K562 (cell line): ENCODE measurements at regions not wholly inside any gene's neighbourhood (a gene's known extent, or its start where the extent isn't known, plus 50 kb on each side); places are given as distances from the start of the nearest gene placed in this dataset.

Source experiments
- ATAC-seq: fragments of 200-7000 bp; cut with Tn5 transposase; 3 replicates; pipeline ENCODE4 v1.9.1; 2020; ENCODE audit warnings: moderate library complexity
- BruUV-seq: library from RNA; stranded (reverse); fragments of 400-500 nt; replicated peaks from 2 replicates; lab custom pipeline; 2021; lab: Mats Ljungman, UMichigan
- CTCF ChIA-PET: fragments of 300-600 bp; formaldehyde crosslinking; extraction: SDS; loops from one replicate; lab custom pipeline; 2021; ENCODE audit warnings: low intra/inter-chr PET ratio; lab: Yijun Ruan, JAX
- POLR2A ChIA-PET: fragments of 300-600, 350-650 bp; sonication (Branson Sonifier 250); formaldehyde crosslinking; extraction: SDS; loops from one replicate; lab custom pipeline; 2021; ENCODE audit warnings: antibody characterized with exemption, inconsistent platforms; lab: Yijun Ruan, JAX
- DNase-seq, 4 experiments: peaks; one replicate each; pipeline versions ENCODE4 v3.0.0 to v3.0.0-alpha.2; 2011 to 2018; ENCODE audit warnings: low spot score in 3 of 4, mixed read lengths in 3 of 4; ENCODE audit errors: extremely low read depth in 1 of 4
- FAIRE-seq: peaks from 2 replicates; lab custom pipeline; 2011; peaks lifted over from hg19 to GRCh38; lab: Jason Lieb, UNC
- H2AFZ ChIP-seq: 2 replicates; pipeline ENCODE4 v1.6.0; 2011; ENCODE audit warnings: low read depth, low read length, control low read depth, inconsistent platforms
- H3K27ac ChIP-seq: fragments of 200-600 bp; 3 replicates; pipeline ENCODE4 v1.8.0; 2011; ENCODE audit warnings: low read depth, mild to moderate bottlenecking, control low read depth, inconsistent platforms, low read length, moderate library complexity, mixed read lengths; ENCODE audit errors: extremely low read depth
- H3K27me3 ChIP-seq, 2 experiments: fragments of 300-600 bp in 1 of 2; 2 replicates in 1 of 2; 3 replicates in 1 of 2; pipeline versions ENCODE4 v1.6.0 to v1.8.0; 2011; ENCODE audit warnings: inconsistent platforms in 2 of 2, low read length in 2 of 2, mild to moderate bottlenecking in 1 of 2, mixed read lengths in 1 of 2, moderate library complexity in 1 of 2; ENCODE audit not compliant: control insufficient read depth in 2 of 2, insufficient read depth in 2 of 2
- H3K36me3 ChIP-seq: fragments of 300-600 bp; 3 replicates; pipeline ENCODE4 v1.8.0; 2011; ENCODE audit warnings: mild to moderate bottlenecking, low read length, inconsistent platforms; ENCODE audit not compliant: control insufficient read depth, insufficient read depth
- H3K4me1 ChIP-seq, 2 experiments: fragments of 200-600 bp in 1 of 2; replicated peaks in 1 of 2; 2 replicates in 1 of 2; 3 replicates in 1 of 2; pipeline versions ENCODE4 v1.5.1 to v1.8.0; 2011; ENCODE audit warnings: inconsistent platforms in 2 of 2, low read length in 2 of 2, mild to moderate bottlenecking in 1 of 2, mixed read lengths in 1 of 2, moderate library complexity in 1 of 2; ENCODE audit not compliant: control insufficient read depth in 2 of 2, insufficient read depth in 2 of 2
- H3K4me2 ChIP-seq: 2 replicates; pipeline ENCODE4 v1.6.1; 2011; ENCODE audit warnings: low read length, control low read depth, inconsistent platforms, mixed read lengths; ENCODE audit not compliant: insufficient read depth
- H3K4me3 ChIP-seq: fragments of 200-600 bp; sonication (generic), shearing (Covaris generic); 2 replicates; pipeline ENCODE4 v1.5.1; 2016; ENCODE audit warnings: control low read depth, inconsistent platforms
- H3K79me2 ChIP-seq: fragments of 200-600 bp; 3 replicates; pipeline ENCODE4 v1.8.0; 2011; ENCODE audit warnings: low read length, inconsistent platforms; ENCODE audit not compliant: control insufficient read depth, insufficient read depth
- H3K9ac ChIP-seq, 2 experiments: 2 replicates each; pipeline versions ENCODE4 v1.6.0 to v1.6.1; 2011; ENCODE audit warnings: low read depth in 2 of 2, low read length in 2 of 2, control low read depth in 1 of 2, inconsistent platforms in 1 of 2, mild to moderate bottlenecking in 1 of 2, mixed read lengths in 1 of 2; ENCODE audit not compliant: insufficient read depth in 1 of 2
- H3K9me1 ChIP-seq: one replicate; pipeline ENCODE4 v1.6.0; 2011; ENCODE audit warnings: inconsistent platforms, mild to moderate bottlenecking, low read length, moderate library complexity; ENCODE audit not compliant: control insufficient read depth, insufficient read depth
- H3K9me3 ChIP-seq: replicated peaks from 2 replicates; pipeline ENCODE4 v1.5.1; 2011; ENCODE audit warnings: low read depth, low read length, inconsistent platforms; ENCODE audit not compliant: control insufficient read depth, insufficient read depth
- H4K20me1 ChIP-seq: replicated peaks from 2 replicates; pipeline ENCODE4 v1.6.1; 2011; ENCODE audit warnings: low read length, inconsistent platforms, mixed read lengths; ENCODE audit not compliant: control insufficient read depth, insufficient read depth
- E2F6 ChIP-seq, 2 experiments: IDR thresholded peaks; 2 replicates each; pipeline ENCODE4 v1.6.1; 2011; ENCODE audit warnings: borderline replicate concordance in 1 of 2, control low read depth in 1 of 2, low read depth in 1 of 2, low read length in 1 of 2, mild to moderate bottlenecking in 1 of 2, mixed read lengths in 1 of 2, moderate library complexity in 1 of 2; ENCODE audit not compliant: insufficient read depth in 1 of 2, insufficient read length in 1 of 2, poor library complexity in 1 of 2, severe bottlenecking in 1 of 2; ENCODE audit errors: extremely low read depth in 1 of 2
- EHMT2 ChIP-seq: fragments of 450-650 bp; IDR thresholded peaks from 2 replicates; pipeline ENCODE4 v1.6.1; 2018; ENCODE audit warnings: antibody characterized with exemption
- HDAC3 ChIP-seq: fragments of 450-650 bp; IDR thresholded peaks from 2 replicates; pipeline ENCODE4 v1.6.1; 2018; ENCODE audit warnings: borderline replicate concordance, mild to moderate bottlenecking, moderate library complexity; ENCODE audit not compliant: partially characterized antibody
- IRF9 ChIP-seq: fragments of 450-650 bp; IDR thresholded peaks from 2 replicates; pipeline ENCODE4 v1.6.1; 2016; ENCODE audit warnings: missing biosample characterization, missing genetic modification characterization
- MEF2A ChIP-seq: IDR thresholded peaks from 2 replicates; pipeline ENCODE4 v1.6.1; 2011; ENCODE audit warnings: low read depth, mild to moderate bottlenecking, low read length, moderate library complexity; ENCODE audit not compliant: control insufficient read depth
- NBN ChIP-seq: fragments of 450-650 bp; IDR thresholded peaks from 2 replicates; pipeline ENCODE4 v1.6.1; 2016; ENCODE audit warnings: low read depth, mild to moderate bottlenecking
- NONO ChIP-seq, 2 experiments: fragments of 200-400 bp in 1 of 2; fragments of 450-650 bp in 1 of 2; formaldehyde crosslinking in 1 of 2; IDR thresholded peaks; 2 replicates each; pipeline ENCODE4 v1.6.1; 2017; ENCODE audit warnings: low read depth in 2 of 2, mild to moderate bottlenecking in 2 of 2, moderate library complexity in 2 of 2, low read length in 1 of 2
- TCF7L2 ChIP-seq: fragments of 150-350 bp; IDR thresholded peaks from 2 replicates; pipeline ENCODE4 v1.6.1; 2016; ENCODE audit warnings: low read depth, mild to moderate bottlenecking, low read length, moderate library complexity
- TEAD1 ChIP-seq, 2 experiments: fragments of 450-650 bp in 1 of 2; sonication (generic) in 1 of 2; formaldehyde crosslinking; IDR thresholded peaks; 2 replicates each; pipeline versions ENCODE4 v1.4.0 to v1.8.0; 2020 to 2022; ENCODE audit warnings: mild to moderate bottlenecking in 2 of 2, missing genetic modification reagents in 1 of 2
- TSC22D4 ChIP-seq: fragments of 450-650 bp; IDR thresholded peaks from 2 replicates; pipeline ENCODE4 v1.6.1; 2016; ENCODE audit warnings: missing genetic modification characterization, missing biosample characterization, control low read depth
- ZNF3 ChIP-seq: fragments of 250-450 bp; sonication (Bioruptor Pico); IDR thresholded peaks from 2 replicates; pipeline ENCODE4 v1.5.0; 2021; ENCODE audit warnings: mild to moderate bottlenecking, moderate library complexity
- ZNF41 ChIP-seq: fragments of 250-450 bp; sonication (Bioruptor Pico); conservative IDR thresholded peaks from 2 replicates; pipeline ENCODE4 v1.4.0; 2020; ENCODE audit warnings: mild to moderate bottlenecking
- ZNF695 ChIP-seq: fragments of 450-650 bp; formaldehyde crosslinking; IDR thresholded peaks from 2 replicates; pipeline ENCODE4 v1.4.0; 2020; ENCODE audit warnings: mild to moderate bottlenecking, moderate library complexity
- ZNF707 ChIP-seq: fragments of 250-450 bp; sonication (Bioruptor Pico); conservative IDR thresholded peaks from 2 replicates; pipeline ENCODE4 v1.8.0; 2022; ENCODE audit warnings: inconsistent platforms, mild to moderate bottlenecking, moderate library complexity
- ZNF717 ChIP-seq: fragments of 250-450 bp; sonication (Bioruptor Pico); IDR thresholded peaks from 2 replicates; pipeline ENCODE4 v1.5.0; 2021
- ZNF77 ChIP-seq: fragments of 250-450 bp; sonication (Bioruptor Pico); IDR thresholded peaks from 2 replicates; pipeline ENCODE4 v1.5.0; 2020
- WGBS: fragments of 100-300 bp; shearing (Covaris generic); methylation state at CpG from one replicate; pipeline ENCODE4 v1.1.6; 2016; ENCODE audit warnings: low coverage, mixed read lengths; ENCODE audit not compliant: insufficient coverage; ENCODE audit errors: missing lambda C conversion rate; 5-methylcytosine and 5-hydroxymethylcytosine counted together
- in situ Hi-C: fragments of 300-500 bp; cut with MboI; formaldehyde crosslinking; loops from 4 replicates; pipeline ENCODE4 v1.15.0; 2018; ENCODE audit warnings: inconsistent platforms, mixed read lengths
- intact Hi-C: fragments of 100-400 bp; cut with micrococcal nuclease; formaldehyde crosslinking; loops from 2 replicates; pipeline ENCODE4 v1.14.2; 2022

- no peaks in the 10 kb centered on the region for H3K79me2 ChIP-seq
- no peaks in the 10 kb centered on the region for H3K9me3 ChIP-seq
- no TSS peak for BruUV-seq
- H4K20me1 ChIP-seq, result no peaks in the 10 kb centered on the region
- intact Hi-C loops, result no loop called here
- no peaks in the 10 kb centered on the region for H3K4me1 ChIP-seq
- H3K36me3 ChIP-seq, result no peaks in the 10 kb centered on the region
- in situ Hi-C loops, result no loop called here
- no peak overlapping the region for H3K4me2 ChIP-seq
- no peak overlapping the region for H2AFZ ChIP-seq
- FAIRE-seq, result no peak
- no peak for ATAC-seq
- ChIA-PET POLR2A (no interaction called here), CTCF (no interaction called here)
- no peak overlapping the region for H3K27ac ChIP-seq
- no peaks in the 10 kb centered on the region for H3K9me1 ChIP-seq
- H3K9ac ChIP-seq, result no peak overlapping the region
- TF ChIP-seq E2F6 (IDR thresholded peaks at IDR 0.05; ENCODE audit: borderline replicate concordance in 1 of 2, extremely low read depth in 1 of 2, insufficient read depth in 1 of 2, insufficient read length in 1 of 2, low read depth in 1 of 2, low read length in 1 of 2, poor library complexity in 1 of 2, severe bottlenecking in 1 of 2), result no peak
- TF ChIP-seq IRF9 (tag), result no peak
- TF ChIP-seq ZNF695 (CRISPR knock-in tag), result no peak
- H3K4me3 ChIP-seq, result no peak overlapping the region
- WGBS, result 0% methylated on average over 6 of the region's 6 CpGs
- H3K27me3 ChIP-seq, result no peaks in the 10 kb centered on the region
- no peak for DNase-seq
Observed at GRCh38 chr2:16862471-16862870, 196.8 kb upstream of the CYRIA start.

- Histone ChIP-seq H2AFZ (no peak overlapping the region), H3K4me3 (no peak overlapping the region), H3K27ac (no peak overlapping the region), H3K36me3 (no peaks in the 10 kb centered on the region), H3K27me3 (no peaks in the 10 kb centered on the region), H3K9me3 (no peaks in the 10 kb centered on the region), H3K9me1 (no peaks in the 10 kb centered on the region), H3K9ac (no peak overlapping the region), H3K4me1 (no peaks in the 10 kb centered on the region), H4K20me1 (no peaks in the 10 kb centered on the region), H3K4me2 (no peak overlapping the region), H3K79me2 (no peaks in the 10 kb centered on the region)
- no peak for FAIRE-seq
- 0% methylated on average over 2 of the region's 2 CpGs for WGBS
- intact Hi-C loops (no loop called here), in situ Hi-C loops (no loop called here)
- no peak for DNase-seq
- no peak for ATAC-seq
- BruUV-seq, result no TSS peak
- CTCF ChIA-PET, result no interaction called here
- POLR2A ChIA-PET, result no interaction called here
- no peak for TF ChIP-seq TEAD1 (CRISPR knock-in tag; IDR thresholded peaks at IDR 0.05)
- no peak for TF ChIP-seq ZNF77
- no peak for TF ChIP-seq NONO (IDR thresholded peaks at IDR 0.05; ENCODE audit: low read depth in 2 of 2, low read length in 1 of 2)
- no peak for TF ChIP-seq ZNF717 (CRISPR knock-in tag)
- no peak for TF ChIP-seq EHMT2
- no peak for TF ChIP-seq ZNF707 (CRISPR knock-in tag)
- TF ChIP-seq TCF7L2, result no peak
- TF ChIP-seq HDAC3, result no peak
- no peak for TF ChIP-seq MEF2A
- no peak for TF ChIP-seq ZNF41 (CRISPR knock-in tag)
- TF ChIP-seq NBN, result no peak
- no peak for TF ChIP-seq ZNF3 (CRISPR knock-in tag)
- TF ChIP-seq TSC22D4 (tag), result no peak
Observed at GRCh38 chr2:16861530-16861929, 195.9 kb upstream of the CYRIA start.
